HepG2 (cell line): ENCODE measurements at regions not wholly inside any gene's neighbourhood (a gene's known extent, or its start where the extent isn't known, plus 50 kb on each side); places are given as distances from the start of the nearest gene placed in this dataset.

Source experiments
- CEBPB ChIP-seq: IDR thresholded peaks from 2 replicates; pipeline ENCODE4 v1.6.1; 2011; ENCODE audit warnings: low read depth, low read length, improper control_type of control experiment, borderline replicate concordance
- CTCF ChIP-seq: sonication (generic); formaldehyde crosslinking; IDR thresholded peaks from 2 replicates; pipeline ENCODE4 v1.5.0; 2020; ENCODE audit warnings: mild to moderate bottlenecking, missing genetic modification reagents, moderate library complexity
- ESRRA ChIP-seq: sonication (generic); formaldehyde crosslinking; IDR thresholded peaks from 2 replicates; pipeline ENCODE4 v1.5.1; 2020; ENCODE audit warnings: mild to moderate bottlenecking, low read depth, missing genetic modification reagents
- KDM1A ChIP-seq: IDR thresholded peaks from 2 replicates; pipeline ENCODE4 v1.6.1; 2016; ENCODE audit warnings: missing compliant biosample characterization
- PAX8 ChIP-seq: sonication (generic); formaldehyde crosslinking; IDR thresholded peaks from 2 replicates; pipeline ENCODE4 v1.8.0; 2022; ENCODE audit warnings: mild to moderate bottlenecking, missing genetic modification reagents, borderline replicate concordance
- PHB2 ChIP-seq: fragments of 450-650 bp; IDR thresholded peaks from 2 replicates; pipeline ENCODE4 v1.6.1; 2018; ENCODE audit not compliant: partially characterized antibody
- SP4 ChIP-seq: sonication (generic); formaldehyde crosslinking; IDR thresholded peaks from 2 replicates; pipeline ENCODE4 v1.8.1; 2023; ENCODE audit warnings: mild to moderate bottlenecking, missing genetic modification reagents
- ZNF33B ChIP-seq: sonication (generic); formaldehyde crosslinking; IDR thresholded peaks from 2 replicates; pipeline ENCODE4 v1.5.1; 2020; ENCODE audit warnings: mild to moderate bottlenecking, missing genetic modification reagents
- TF ChIP-seq, protein P1 (sequence below): sonication (generic); formaldehyde crosslinking; IDR thresholded peaks from 2 replicates; pipeline ENCODE4 v1.8.1; 2022; ENCODE audit warnings: low read depth, mild to moderate bottlenecking, missing genetic modification reagents

DNA sequence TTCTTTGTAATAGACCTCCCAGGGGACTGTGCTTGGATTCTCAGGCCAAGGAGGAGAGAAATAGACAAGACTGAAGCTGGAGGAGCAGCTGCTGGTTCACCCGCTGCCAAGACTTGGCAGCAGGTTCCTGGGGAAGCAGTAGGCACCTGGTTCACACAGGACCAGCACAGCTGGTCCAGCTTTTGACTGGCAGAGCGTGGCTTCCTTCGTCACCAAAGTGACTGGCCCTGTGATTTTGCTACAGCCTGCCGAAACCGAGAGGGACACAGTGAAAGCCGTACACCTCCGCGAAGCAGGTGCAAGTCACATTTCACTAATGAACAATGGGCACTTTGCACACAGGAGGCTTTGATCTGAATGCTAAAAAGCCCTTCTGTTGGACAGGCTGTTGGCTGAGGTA is 199.0 kb downstream of the RNF144B start:
- TF ChIP-seq, protein P1, sequence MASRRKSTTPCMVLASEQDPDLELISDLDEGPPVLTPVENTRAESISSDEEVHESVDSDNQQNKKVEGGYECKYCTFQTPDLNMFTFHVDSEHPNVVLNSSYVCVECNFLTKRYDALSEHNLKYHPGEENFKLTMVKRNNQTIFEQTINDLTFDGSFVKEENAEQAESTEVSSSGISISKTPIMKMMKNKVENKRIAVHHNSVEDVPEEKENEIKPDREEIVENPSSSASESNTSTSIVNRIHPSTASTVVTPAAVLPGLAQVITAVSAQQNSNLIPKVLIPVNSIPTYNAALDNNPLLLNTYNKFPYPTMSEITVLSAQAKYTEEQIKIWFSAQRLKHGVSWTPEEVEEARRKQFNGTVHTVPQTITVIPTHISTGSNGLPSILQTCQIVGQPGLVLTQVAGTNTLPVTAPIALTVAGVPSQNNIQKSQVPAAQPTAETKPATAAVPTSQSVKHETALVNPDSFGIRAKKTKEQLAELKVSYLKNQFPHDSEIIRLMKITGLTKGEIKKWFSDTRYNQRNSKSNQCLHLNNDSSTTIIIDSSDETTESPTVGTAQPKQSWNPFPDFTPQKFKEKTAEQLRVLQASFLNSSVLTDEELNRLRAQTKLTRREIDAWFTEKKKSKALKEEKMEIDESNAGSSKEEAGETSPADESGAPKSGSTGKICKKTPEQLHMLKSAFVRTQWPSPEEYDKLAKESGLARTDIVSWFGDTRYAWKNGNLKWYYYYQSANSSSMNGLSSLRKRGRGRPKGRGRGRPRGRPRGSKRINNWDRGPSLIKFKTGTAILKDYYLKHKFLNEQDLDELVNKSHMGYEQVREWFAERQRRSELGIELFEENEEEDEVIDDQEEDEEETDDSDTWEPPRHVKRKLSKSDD (CRISPR knock-in tag), result no peak
- no peak for TF ChIP-seq ESRRA (CRISPR knock-in tag)
- TF ChIP-seq PHB2, result no peak
- no peak for TF ChIP-seq KDM1A (CRISPR knock-in tag)
- no peak for TF ChIP-seq CEBPB
- TF ChIP-seq ZNF33B (CRISPR knock-in tag), result no peak
- no peak for TF ChIP-seq SP4 (CRISPR knock-in tag)
- TF ChIP-seq CTCF (CRISPR knock-in tag), result no peak
- TF ChIP-seq PAX8 (CRISPR knock-in tag), result no peak
